ENCODE measurements at regions not wholly inside any gene's neighbourhood (a gene's known extent, or its start where the extent isn't known, plus 50 kb on each side); places are given as distances from the start of the nearest gene placed in this dataset.
"Not testable (repeated sequence)": the region's sequence is repeated elsewhere in the genome, so short reads cannot be mapped to it uniquely, and the experiment has no call there.

GRCh38 chr4:75285837-75286236 is 228.4 kb downstream of the RCHY1 start:
- TF ChIP-seq CTCF (conservative IDR thresholded peaks at IDR 0.05; ENCODE audit: low read length) (no peak), EZH2phosphoT487 (IDR thresholded peaks at IDR 0.05; ENCODE audit: borderline replicate concordance) (no peak)

DNA sequence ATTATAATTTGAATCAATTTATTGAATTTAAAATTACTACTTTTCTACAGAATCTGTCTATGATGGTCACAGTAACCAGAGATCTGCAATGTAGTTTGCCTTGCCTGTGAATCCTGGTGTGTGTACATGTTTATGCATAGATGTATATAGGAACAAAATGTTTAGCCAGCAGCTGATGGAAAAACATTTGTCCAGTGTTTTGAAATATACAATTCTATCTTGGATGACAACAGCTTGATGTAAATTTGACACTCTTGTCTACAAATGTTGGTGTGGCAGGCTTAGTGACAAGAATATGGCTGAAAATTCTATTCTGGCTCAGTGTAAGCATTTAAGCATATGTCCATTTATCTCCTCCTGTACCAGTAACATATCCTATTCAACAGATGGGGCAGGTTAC is 229.4 kb downstream of the RCHY1 start:
- Histone ChIP-seq H3F3A (ENCODE audit: low read depth) (no peaks in the 10 kb centered on the region), H4K20me1 (ENCODE audit: insufficient read depth, low read length, poor library complexity, severe bottlenecking) (no peaks in the 10 kb centered on the region), H3K9me3 (ENCODE audit: insufficient read depth, low read depth, low read length) (no peaks in the 10 kb centered on the region), H2AFZ (ENCODE audit: low read length) (no peak overlapping the region), H3K27me3 (ENCODE audit: insufficient read depth, low read length, poor library complexity, severe bottlenecking) (no peaks in the 10 kb centered on the region), H3K4me1 (ENCODE audit: insufficient read depth, low read length, poor library complexity, severe bottlenecking) (no peaks in the 10 kb centered on the region), H3K9ac (ENCODE audit: low read depth, low read length, poor library complexity, severe bottlenecking) (no peak overlapping the region), H3K79me2 (ENCODE audit: insufficient read depth, low read length) (no peaks in the 10 kb centered on the region), H3K9me2 (replicated peaks; ENCODE audit: low read depth, low read length) (no peaks in the 10 kb centered on the region), H3K4me2 (ENCODE audit: low read depth, low read length, poor library complexity, severe bottlenecking) (no peak overlapping the region), H3K4me3 (ENCODE audit: low read length, poor library complexity, severe bottlenecking) (no peak overlapping the region), H3K36me3 (ENCODE audit: insufficient read depth, low read length) (no peaks in the 10 kb centered on the region)
- TF ChIP-seq EZH2phosphoT487 (IDR thresholded peaks at IDR 0.05; ENCODE audit: borderline replicate concordance) (no peak), CTCF (conservative IDR thresholded peaks at IDR 0.05; ENCODE audit: low read length) (no peak)

More at GRCh38 chr4:75285837-75286236, 228.4 kb downstream of the RCHY1 start:
- Histone ChIP-seq H3K4me2 (ENCODE audit: low read depth, low read length, poor library complexity, severe bottlenecking) (no peak overlapping the region), H3K9me3 (ENCODE audit: insufficient read depth, low read depth, low read length) (no peaks in the 10 kb centered on the region), H3K79me2 (ENCODE audit: insufficient read depth, low read length) (no peaks in the 10 kb centered on the region), H3F3A (ENCODE audit: low read depth) (no peaks in the 10 kb centered on the region), H3K9me2 (replicated peaks; ENCODE audit: low read depth, low read length) (no peaks in the 10 kb centered on the region), H3K4me3 (ENCODE audit: low read length, poor library complexity, severe bottlenecking) (no peak overlapping the region), H3K27me3 (ENCODE audit: insufficient read depth, low read length, poor library complexity, severe bottlenecking) (no peaks in the 10 kb centered on the region), H3K9ac (ENCODE audit: low read depth, low read length, poor library complexity, severe bottlenecking) (no peak overlapping the region), H4K20me1 (ENCODE audit: insufficient read depth, low read length, poor library complexity, severe bottlenecking) (no peaks in the 10 kb centered on the region), H2AFZ (ENCODE audit: low read length) (no peak overlapping the region), H3K4me1 (ENCODE audit: insufficient read depth, low read length, poor library complexity, severe bottlenecking) (no peaks in the 10 kb centered on the region), H3K36me3 (ENCODE audit: insufficient read depth, low read length) (no peaks in the 10 kb centered on the region)

DNA sequence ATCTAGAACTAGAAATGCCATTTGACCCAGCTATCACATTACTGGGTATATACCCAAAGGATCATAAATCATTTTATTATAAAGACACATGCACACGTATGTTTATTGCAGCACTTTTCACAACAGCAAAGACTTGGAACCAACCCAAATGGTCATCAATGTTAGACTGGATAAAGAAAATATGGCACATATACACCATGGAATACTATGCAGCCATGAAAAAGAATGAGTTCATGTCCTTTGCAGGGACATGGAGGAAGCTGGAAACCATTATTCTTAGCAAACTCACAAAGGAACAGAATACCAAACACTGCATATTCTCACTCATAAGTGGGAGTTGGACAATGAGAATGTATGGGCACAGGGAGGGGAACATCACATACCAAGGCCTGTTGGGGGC is 233.7 kb downstream of the RCHY1 start:
- H4K20me1 ChIP-seq (ENCODE audit: insufficient read depth, low read length, poor library complexity, severe bottlenecking); H3K36me3 ChIP-seq (ENCODE audit: insufficient read depth, low read length); H3K9me2 ChIP-seq (replicated peaks; ENCODE audit: low read depth, low read length); H3K4me2 ChIP-seq (ENCODE audit: low read depth, low read length, poor library complexity, severe bottlenecking); H3K4me1 ChIP-seq (ENCODE audit: insufficient read depth, low read length, poor library complexity, severe bottlenecking); H3K9me3 ChIP-seq (ENCODE audit: insufficient read depth, low read depth, low read length); H3K9ac ChIP-seq (ENCODE audit: low read depth, low read length, poor library complexity, severe bottlenecking); H3K79me2 ChIP-seq (ENCODE audit: insufficient read depth, low read length); H2AFZ ChIP-seq (ENCODE audit: low read length); H3F3A ChIP-seq (ENCODE audit: low read depth); H3K27me3 ChIP-seq (ENCODE audit: insufficient read depth, low read length, poor library complexity, severe bottlenecking); H3K4me3 ChIP-seq (ENCODE audit: low read length, poor library complexity, severe bottlenecking): not testable (repeated sequence)

GRCh38 chr4:75259306-75259705 is 254.9 kb downstream of the RCHY1 start:
- Histone ChIP-seq H3K9me2 (replicated peaks; ENCODE audit: low read depth, low read length) (no peaks in the 10 kb centered on the region), H3K4me1 (ENCODE audit: insufficient read depth, low read length, poor library complexity, severe bottlenecking) (no peaks in the 10 kb centered on the region), H3K9ac (ENCODE audit: low read depth, low read length, poor library complexity, severe bottlenecking) (no peak overlapping the region), H3K79me2 (ENCODE audit: insufficient read depth, low read length) (no peaks in the 10 kb centered on the region), H3F3A (ENCODE audit: low read depth) (no peaks in the 10 kb centered on the region), H3K9me3 (ENCODE audit: insufficient read depth, low read depth, low read length) (no peaks in the 10 kb centered on the region), H3K36me3 (ENCODE audit: insufficient read depth, low read length) (no peaks in the 10 kb centered on the region), H2AFZ (ENCODE audit: low read length) (no peak overlapping the region), H3K27me3 (ENCODE audit: insufficient read depth, low read length, poor library complexity, severe bottlenecking) (no peaks in the 10 kb centered on the region), H4K20me1 (ENCODE audit: insufficient read depth, low read length, poor library complexity, severe bottlenecking) (no peaks in the 10 kb centered on the region), H3K4me3 (ENCODE audit: low read length, poor library complexity, severe bottlenecking) (no peak overlapping the region), H3K4me2 (ENCODE audit: low read depth, low read length, poor library complexity, severe bottlenecking) (no peak overlapping the region)
- no peak for TF ChIP-seq EZH2phosphoT487 (IDR thresholded peaks at IDR 0.05; ENCODE audit: borderline replicate concordance)
- no peak for TF ChIP-seq CTCF (conservative IDR thresholded peaks at IDR 0.05; ENCODE audit: low read length)
